Loucy (cell line): ENCODE measurements at regions not wholly inside any gene's neighbourhood (a gene's known extent, or its start where the extent isn't known, plus 50 kb on each side); places are given as distances from the start of the nearest gene placed in this dataset.

ENCODE experiments used
- H2AFZ ChIP-seq: fragments of 200-600 bp; sonication (generic); 2 replicates; pipeline ENCODE4 v1.6.0; 2016; ENCODE audit warnings: antibody characterized with exemption, mild to moderate bottlenecking, low read length, moderate library complexity
- H3F3A ChIP-seq: fragments of 200-600 bp; 2 replicates; pipeline ENCODE4 v1.6.0; 2016; ENCODE audit warnings: antibody characterized with exemption, low read depth, mild to moderate bottlenecking
- H3K27me3 ChIP-seq: fragments of 200-600 bp; sonication (generic); 2 replicates; pipeline ENCODE4 v1.6.1; 2014; ENCODE audit warnings: low read length, mild to moderate bottlenecking; ENCODE audit not compliant: insufficient read depth, poor library complexity, severe bottlenecking
- H3K36me3 ChIP-seq: fragments of 200-600 bp; sonication (generic); 2 replicates; pipeline ENCODE4 v1.6.1; 2016; ENCODE audit warnings: low read length; ENCODE audit not compliant: insufficient read depth
- H3K4me1 ChIP-seq: fragments of 200-600 bp; sonication (generic); 2 replicates; pipeline ENCODE4 v1.5.1; 2014; ENCODE audit warnings: low read length, mild to moderate bottlenecking; ENCODE audit not compliant: insufficient read depth, poor library complexity, severe bottlenecking
- H3K4me2 ChIP-seq: fragments of 200-600 bp; sonication (generic); 2 replicates; pipeline ENCODE4 v1.6.0; 2014; ENCODE audit warnings: antibody characterized with exemption, low read length, low read depth, mild to moderate bottlenecking; ENCODE audit not compliant: poor library complexity, severe bottlenecking
- H3K4me3 ChIP-seq: fragments of 200-600 bp; sonication (generic); 2 replicates; pipeline ENCODE4 v1.5.1; 2014; ENCODE audit warnings: low read length, mild to moderate bottlenecking, mixed read lengths; ENCODE audit not compliant: poor library complexity, severe bottlenecking
- H3K79me2 ChIP-seq: fragments of 200-600 bp; sonication (generic); 2 replicates; pipeline ENCODE4 v1.6.1; 2014; ENCODE audit warnings: low read length; ENCODE audit not compliant: insufficient read depth
- H3K9ac ChIP-seq: fragments of 200-600 bp; sonication (generic); 2 replicates; pipeline ENCODE4 v1.6.0; 2014; ENCODE audit warnings: mild to moderate bottlenecking, low read depth, low read length, moderate library complexity; ENCODE audit not compliant: poor library complexity, severe bottlenecking
- H3K9me2 ChIP-seq: fragments of 200-600 bp; sonication (generic); replicated peaks from 2 replicates; pipeline ENCODE4 v1.6.1; 2016; ENCODE audit warnings: low read depth, low read length, mixed read lengths
- H3K9me3 ChIP-seq: fragments of 200-600 bp; sonication (generic); 2 replicates; pipeline ENCODE4 v1.6.1; 2014; ENCODE audit warnings: mild to moderate bottlenecking, antibody characterized with exemption, low read length, low read depth; ENCODE audit not compliant: insufficient read depth
- H4K20me1 ChIP-seq: fragments of 200-600 bp; sonication (generic); 2 replicates; pipeline ENCODE4 v1.6.0; 2014; ENCODE audit warnings: antibody characterized with exemption, low read length, mild to moderate bottlenecking; ENCODE audit not compliant: insufficient read depth, poor library complexity, severe bottlenecking
- EZH2phosphoT487 ChIP-seq: fragments of 200-600 bp; IDR thresholded peaks from 2 replicates; pipeline ENCODE4 v1.6.1; 2018; ENCODE audit warnings: antibody characterized with exemption, mild to moderate bottlenecking, moderate library complexity, borderline replicate concordance
- TF ChIP-seq, protein P1 (sequence below): fragments of 200-600 bp; sonication (generic); conservative IDR thresholded peaks from 2 replicates; pipeline ENCODE4 v1.5.1; 2014; ENCODE audit warnings: mild to moderate bottlenecking, antibody characterized with exemption, low read length

DNA sequence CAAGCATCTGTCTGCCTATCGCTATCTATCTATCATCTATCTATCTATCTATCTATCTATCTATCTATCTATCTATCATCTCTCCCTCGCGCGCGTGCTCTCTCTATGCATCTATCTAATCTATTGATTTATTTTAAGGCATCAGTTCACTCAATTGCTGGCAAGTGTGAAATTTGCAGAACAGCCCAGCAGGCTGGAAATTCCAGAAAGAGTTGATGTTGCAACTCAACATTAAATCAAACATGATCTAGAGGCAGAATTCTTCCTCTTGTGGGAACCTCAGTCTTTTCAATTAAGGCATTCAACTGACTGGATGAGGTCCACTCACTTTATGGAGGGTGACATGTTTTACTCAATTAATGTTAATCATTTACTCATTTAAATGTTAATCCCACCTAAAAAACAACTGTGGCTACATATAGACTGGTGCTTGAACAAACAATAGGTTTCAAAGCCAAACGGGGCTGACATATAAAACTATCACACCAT lies 1210.8 kb downstream of the GALC start:
- H3K9me3 ChIP-seq: no peaks in the 10 kb centered on the region
- no peak overlapping the region for H3K4me2 ChIP-seq
- no peaks in the 10 kb centered on the region for H3K9me2 ChIP-seq
- no peak overlapping the region for H3K4me3 ChIP-seq
- no peaks in the 10 kb centered on the region for H3K36me3 ChIP-seq
- TF ChIP-seq EZH2phosphoT487: no peak
- TF ChIP-seq, protein P1, sequence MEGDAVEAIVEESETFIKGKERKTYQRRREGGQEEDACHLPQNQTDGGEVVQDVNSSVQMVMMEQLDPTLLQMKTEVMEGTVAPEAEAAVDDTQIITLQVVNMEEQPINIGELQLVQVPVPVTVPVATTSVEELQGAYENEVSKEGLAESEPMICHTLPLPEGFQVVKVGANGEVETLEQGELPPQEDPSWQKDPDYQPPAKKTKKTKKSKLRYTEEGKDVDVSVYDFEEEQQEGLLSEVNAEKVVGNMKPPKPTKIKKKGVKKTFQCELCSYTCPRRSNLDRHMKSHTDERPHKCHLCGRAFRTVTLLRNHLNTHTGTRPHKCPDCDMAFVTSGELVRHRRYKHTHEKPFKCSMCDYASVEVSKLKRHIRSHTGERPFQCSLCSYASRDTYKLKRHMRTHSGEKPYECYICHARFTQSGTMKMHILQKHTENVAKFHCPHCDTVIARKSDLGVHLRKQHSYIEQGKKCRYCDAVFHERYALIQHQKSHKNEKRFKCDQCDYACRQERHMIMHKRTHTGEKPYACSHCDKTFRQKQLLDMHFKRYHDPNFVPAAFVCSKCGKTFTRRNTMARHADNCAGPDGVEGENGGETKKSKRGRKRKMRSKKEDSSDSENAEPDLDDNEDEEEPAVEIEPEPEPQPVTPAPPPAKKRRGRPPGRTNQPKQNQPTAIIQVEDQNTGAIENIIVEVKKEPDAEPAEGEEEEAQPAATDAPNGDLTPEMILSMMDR: no peak
- H4K20me1 ChIP-seq: no peaks in the 10 kb centered on the region
- no peak overlapping the region for H2AFZ ChIP-seq
- no peak overlapping the region for H3K9ac ChIP-seq
- H3K4me1 ChIP-seq: no peaks in the 10 kb centered on the region
- H3F3A ChIP-seq: no peaks in the 10 kb centered on the region
- no peaks in the 10 kb centered on the region for H3K27me3 ChIP-seq
- H3K79me2 ChIP-seq: no peaks in the 10 kb centered on the region

DNA sequence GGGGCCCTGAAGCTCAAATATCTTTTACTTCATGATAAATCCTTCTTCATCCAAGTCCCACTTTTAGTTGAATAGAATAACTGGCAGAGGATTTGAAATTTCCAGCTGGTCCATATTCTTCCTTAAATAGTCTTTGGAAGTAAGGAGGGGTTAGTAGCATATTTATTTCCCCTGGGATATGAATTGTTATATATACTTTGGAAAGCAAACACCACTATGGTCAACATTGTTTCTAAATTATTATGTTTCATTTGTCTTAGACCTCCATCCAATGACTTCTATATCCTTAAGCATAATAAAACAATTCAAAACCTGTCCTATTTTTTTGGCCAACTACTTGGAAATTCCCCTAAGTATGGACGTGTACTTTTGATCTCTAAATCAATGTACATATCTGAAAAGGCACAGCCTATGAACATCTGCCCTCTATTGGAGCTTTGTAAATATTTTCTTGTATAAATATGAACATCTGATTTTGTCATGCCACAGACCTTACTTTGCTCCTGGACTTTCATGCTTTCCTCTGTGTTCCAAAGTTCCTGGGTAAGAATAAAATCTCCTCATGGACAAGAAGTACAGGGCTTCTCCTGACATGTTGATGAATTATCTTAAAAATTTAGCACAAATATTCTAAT lies 1212.0 kb downstream of the GALC start:
- no peaks in the 10 kb centered on the region for H4K20me1 ChIP-seq
- no peak overlapping the region for H2AFZ ChIP-seq
- no peak for TF ChIP-seq EZH2phosphoT487
- TF ChIP-seq, protein P1: peak; percentile 39; the same call in 1 of the 2 replicates
- H3K4me1 ChIP-seq: no peaks in the 10 kb centered on the region
- no peaks in the 10 kb centered on the region for H3K9me2 ChIP-seq
- no peaks in the 10 kb centered on the region for H3K36me3 ChIP-seq
- H3F3A ChIP-seq: no peaks in the 10 kb centered on the region
- no peak overlapping the region for H3K9ac ChIP-seq
- no peaks in the 10 kb centered on the region for H3K9me3 ChIP-seq
- no peaks in the 10 kb centered on the region for H3K27me3 ChIP-seq
- H3K79me2 ChIP-seq: no peaks in the 10 kb centered on the region
- no peak overlapping the region for H3K4me2 ChIP-seq
- no peak overlapping the region for H3K4me3 ChIP-seq

DNA sequence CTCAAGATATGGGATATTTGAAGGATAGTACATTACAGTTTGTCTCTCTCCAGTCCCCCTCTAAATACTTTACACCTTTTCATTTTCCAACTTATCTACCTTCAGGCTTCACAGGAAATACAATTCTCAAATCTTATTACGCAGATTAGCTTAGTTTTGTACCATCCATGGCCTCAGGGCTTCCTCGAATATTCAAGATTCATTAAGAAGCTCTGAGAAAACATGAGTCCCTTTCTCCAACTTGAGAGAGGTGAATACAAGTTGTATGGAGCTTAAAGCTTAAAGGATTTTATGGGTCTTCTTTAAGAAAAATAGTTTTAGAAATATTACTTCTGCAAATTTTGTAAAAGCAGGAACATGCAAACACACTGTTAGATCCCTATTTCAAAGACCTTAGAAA lies 1212.5 kb downstream of the GALC start:
- Histone ChIP-seq H3K9me3 (no peaks in the 10 kb centered on the region), H3K27me3 (no peaks in the 10 kb centered on the region), H3K9ac (no peak overlapping the region), H3K9me2 (no peaks in the 10 kb centered on the region), H3K4me3 (no peak overlapping the region), H3F3A (no peaks in the 10 kb centered on the region), H3K36me3 (no peaks in the 10 kb centered on the region), H2AFZ (no peak overlapping the region), H3K79me2 (no peaks in the 10 kb centered on the region), H3K4me1 (no peaks in the 10 kb centered on the region), H3K4me2 (no peak overlapping the region), H4K20me1 (no peaks in the 10 kb centered on the region)
- TF ChIP-seq EZH2phosphoT487: no peak
- TF ChIP-seq, protein P1: no peak
